Caco-2 (cell line): ENCODE measurements at regions not wholly inside any gene's neighbourhood (a gene's known extent, or its start where the extent isn't known, plus 50 kb on each side); places are given as distances from the start of the nearest gene placed in this dataset.

Experiments used
- BruUV-seq: library from RNA; stranded (reverse); fragments of 400-500 nt; replicated peaks from 2 replicates; lab custom pipeline; 2021; lab: Mats Ljungman, UMichigan
- CTCF ChIA-PET: fragments of 300-600 bp; sonication (Branson Sonifier 250); formaldehyde crosslinking; loops from one replicate; lab custom pipeline; 2022; ENCODE audit warnings: antibody characterized with exemption; lab: Charles Lee
- POLR2A ChIA-PET: fragments of 300-600 bp; sonication (Branson Sonifier 250); formaldehyde crosslinking; loops from one replicate; lab custom pipeline; 2022; ENCODE audit warnings: antibody characterized with exemption; lab: Charles Lee
- DNase-seq, 2 experiments: peaks; one replicate each; pipeline versions ENCODE4 v3.0.0 to v3.0.0-alpha.2; 2020 to 2022
- H3K27me3 ChIP-seq: replicated peaks from 2 replicates; pipeline ENCODE4 v1.6.0; 2011; ENCODE audit warnings: low read length; ENCODE audit not compliant: control insufficient read depth, insufficient read depth
- H3K36me3 ChIP-seq: 2 replicates; pipeline ENCODE4 v1.5.1; 2011; ENCODE audit warnings: low read length; ENCODE audit not compliant: control insufficient read depth, insufficient read depth
- H3K4me1 ChIP-seq: fragments of 250-450 bp; sonication (Bioruptor Pico); 2 replicates; pipeline ENCODE4 v1.5.1; 2020; ENCODE audit warnings: mild to moderate bottlenecking
- H3K4me3 ChIP-seq: 2 replicates; pipeline ENCODE4 v1.5.1; 2011; ENCODE audit warnings: low read depth, mild to moderate bottlenecking, control low read depth, low read length
- H3K9me3 ChIP-seq: fragments of 250-450 bp; sonication (Bioruptor Pico); 2 replicates; pipeline ENCODE4 v1.5.1; 2020; ENCODE audit warnings: mild to moderate bottlenecking, moderate library complexity
- H3K27ac Mint-ChIP-seq: one replicate; pipeline ENCODE4 v1.8.0; 2022; ENCODE audit warnings: mixed read lengths; ENCODE audit not compliant: unreplicated experiment
- H3K27me3 Mint-ChIP-seq: one replicate; pipeline ENCODE4 v1.8.0; 2022; ENCODE audit warnings: mixed read lengths; ENCODE audit not compliant: insufficient read depth, unreplicated experiment
- H3K36me3 Mint-ChIP-seq: one replicate; pipeline ENCODE4 v1.8.0; 2022; ENCODE audit warnings: mild to moderate bottlenecking, mixed read lengths; ENCODE audit not compliant: insufficient read depth, unreplicated experiment
- H3K4me1 Mint-ChIP-seq: one replicate; pipeline ENCODE4 v1.8.0; 2022; ENCODE audit warnings: low read depth, mixed read lengths; ENCODE audit not compliant: unreplicated experiment
- H3K4me3 Mint-ChIP-seq: one replicate; pipeline ENCODE4 v1.8.0; 2022; ENCODE audit warnings: mild to moderate bottlenecking, moderate library complexity, mixed read lengths; ENCODE audit not compliant: unreplicated experiment
- H3K9me3 Mint-ChIP-seq: one replicate; pipeline ENCODE4 v1.8.0; 2022; ENCODE audit warnings: mixed read lengths; ENCODE audit not compliant: unreplicated experiment
- intact Hi-C: fragments of 100-400 bp; cut with micrococcal nuclease; formaldehyde crosslinking; loops from one replicate; pipeline ENCODE4 v1.10.0; 2022; ENCODE audit not compliant: unreplicated experiment
- TF ChIP-seq, protein P1 (sequence below), 2 experiments: fragments of 200-600 bp in 1 of 2; IDR thresholded peaks; 1 replicate in 1 of 2; 2 replicates in 1 of 2; pipeline versions ENCODE4 v1.5.1 to v1.8.0; 2011 to 2022; ENCODE audit warnings: antibody characterized with exemption in 1 of 2, control low read depth in 1 of 2, inconsistent platforms in 1 of 2, low read depth in 1 of 2, low read length in 1 of 2, mild to moderate bottlenecking in 1 of 2, moderate library complexity in 1 of 2; ENCODE audit not compliant: insufficient read depth in 1 of 2, severe bottlenecking in 1 of 2, unreplicated experiment in 1 of 2

DNA sequence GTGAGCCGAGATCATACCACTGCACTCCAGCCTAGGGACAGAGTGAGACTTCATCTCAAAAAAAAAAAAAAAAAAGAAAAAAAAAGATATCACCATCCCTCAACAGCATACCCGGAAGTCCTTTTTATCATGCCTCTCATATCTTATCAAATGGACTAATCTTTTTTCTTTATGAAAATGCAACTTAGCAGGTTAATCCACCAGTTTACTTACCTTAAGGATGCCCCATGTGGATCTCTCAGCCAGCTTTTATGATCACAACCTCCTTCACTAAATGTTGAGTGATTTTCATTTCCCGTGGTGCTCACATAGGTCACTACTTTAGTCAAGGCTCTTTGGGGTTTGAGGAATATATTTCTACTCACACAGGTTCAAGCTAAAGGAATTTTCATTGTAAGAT lies 248.8 kb upstream of the TBX3 start:
- CTCF ChIA-PET, result no interaction called here

DNA sequence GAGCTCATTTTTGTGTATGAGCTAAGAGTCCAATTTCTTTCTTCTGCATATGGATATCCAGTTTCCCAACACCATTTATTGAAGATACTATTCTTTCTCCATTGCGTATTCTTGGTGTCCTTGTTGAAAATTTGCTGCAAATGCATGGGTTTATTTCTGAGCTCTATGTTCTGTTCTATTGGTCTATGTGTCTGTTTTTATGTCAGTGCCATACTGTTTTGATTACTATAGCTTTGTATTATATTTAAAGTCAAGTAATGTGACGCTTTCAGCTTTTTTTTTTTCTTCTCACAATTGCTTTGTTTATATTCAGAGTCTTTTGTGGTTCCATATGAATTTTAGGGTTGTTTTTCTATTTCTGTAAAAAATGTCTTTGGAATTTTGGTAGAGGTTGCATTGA lies 247.1 kb upstream of the TBX3 start:
- H3K4me3 ChIP-seq, result no peak overlapping the region
- DNase-seq, result no peak
- no peaks in the 10 kb centered on the region for H3K27me3 ChIP-seq
- intact Hi-C loops, result no loop called here
- BruUV-seq, result no TSS peak
- Mint-ChIP-seq H3K4me1 (peaks cover 7% of the 10 kb centered on the region), H3K27me3 (no peaks in the 10 kb centered on the region), H3K9me3 (peaks cover 22% of the 10 kb centered on the region), H3K36me3 (no peaks in the 10 kb centered on the region), H3K27ac (no peak overlapping the region), H3K4me3 (no peak overlapping the region)
- POLR2A ChIA-PET, result no interaction called here
- no peaks in the 10 kb centered on the region for H3K36me3 ChIP-seq
- peaks cover 8% of the 10 kb centered on the region; the same call in 1 of the 2 replicates for H3K9me3 ChIP-seq
- peaks cover 20% of the 10 kb centered on the region for H3K4me1 ChIP-seq
- CTCF ChIA-PET, result no interaction called here
- TF ChIP-seq, protein P1, sequence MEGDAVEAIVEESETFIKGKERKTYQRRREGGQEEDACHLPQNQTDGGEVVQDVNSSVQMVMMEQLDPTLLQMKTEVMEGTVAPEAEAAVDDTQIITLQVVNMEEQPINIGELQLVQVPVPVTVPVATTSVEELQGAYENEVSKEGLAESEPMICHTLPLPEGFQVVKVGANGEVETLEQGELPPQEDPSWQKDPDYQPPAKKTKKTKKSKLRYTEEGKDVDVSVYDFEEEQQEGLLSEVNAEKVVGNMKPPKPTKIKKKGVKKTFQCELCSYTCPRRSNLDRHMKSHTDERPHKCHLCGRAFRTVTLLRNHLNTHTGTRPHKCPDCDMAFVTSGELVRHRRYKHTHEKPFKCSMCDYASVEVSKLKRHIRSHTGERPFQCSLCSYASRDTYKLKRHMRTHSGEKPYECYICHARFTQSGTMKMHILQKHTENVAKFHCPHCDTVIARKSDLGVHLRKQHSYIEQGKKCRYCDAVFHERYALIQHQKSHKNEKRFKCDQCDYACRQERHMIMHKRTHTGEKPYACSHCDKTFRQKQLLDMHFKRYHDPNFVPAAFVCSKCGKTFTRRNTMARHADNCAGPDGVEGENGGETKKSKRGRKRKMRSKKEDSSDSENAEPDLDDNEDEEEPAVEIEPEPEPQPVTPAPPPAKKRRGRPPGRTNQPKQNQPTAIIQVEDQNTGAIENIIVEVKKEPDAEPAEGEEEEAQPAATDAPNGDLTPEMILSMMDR (IDR thresholded peaks at IDR 0.05; ENCODE audit: insufficient read depth in 1 of 2, low read depth in 1 of 2, low read length in 1 of 2, severe bottlenecking in 1 of 2, unreplicated experiment in 1 of 2), result no peak

More for the DNA sequence above, 248.8 kb upstream of the TBX3 start:
- Histone ChIP-seq H3K27me3 (no peaks in the 10 kb centered on the region), H3K36me3 (no peaks in the 10 kb centered on the region), H3K4me1 (peaks cover 20% of the 10 kb centered on the region), H3K9me3 (peaks cover 8% of the 10 kb centered on the region; the same call in 1 of the 2 replicates), H3K4me3 (no peak overlapping the region)
- DNase-seq, result no peak
- TSS peak; percentile 47 for BruUV-seq
- Mint-ChIP-seq H3K9me3 (peaks cover 22% of the 10 kb centered on the region), H3K4me1 (peaks cover 7% of the 10 kb centered on the region), H3K27me3 (no peaks in the 10 kb centered on the region), H3K4me3 (no peak overlapping the region), H3K36me3 (no peaks in the 10 kb centered on the region), H3K27ac (peak overlapping the region; percentile 36)
- POLR2A ChIA-PET, result no interaction called here
- intact Hi-C loops, result no loop called here
- TF ChIP-seq, protein P1 (IDR thresholded peaks at IDR 0.05; ENCODE audit: insufficient read depth in 1 of 2, low read depth in 1 of 2, low read length in 1 of 2, severe bottlenecking in 1 of 2, unreplicated experiment in 1 of 2), result no peak

DNA sequence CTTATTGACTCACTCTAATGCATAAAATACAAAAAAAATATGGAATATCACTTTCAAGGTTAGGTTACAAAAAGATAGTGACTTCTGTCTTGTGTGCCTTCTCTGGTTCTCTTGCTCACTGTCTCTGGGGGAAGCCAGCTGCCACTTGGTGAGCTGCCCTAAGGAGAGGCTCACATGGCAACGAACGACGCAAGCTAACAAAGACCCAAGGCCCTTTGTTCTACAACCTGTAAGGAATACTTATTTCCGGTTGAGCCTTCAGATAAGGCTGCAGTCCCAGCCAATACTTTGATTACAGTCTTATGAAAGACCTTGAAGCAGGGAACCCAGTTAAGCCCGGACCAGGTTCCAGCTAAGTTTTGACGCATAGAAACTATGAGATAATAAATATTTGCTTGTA lies 242.4 kb upstream of the TBX3 start:
- H3K4me3 Mint-ChIP-seq, result no peak overlapping the region
- peaks cover 18% of the 10 kb centered on the region for H3K9me3 Mint-ChIP-seq
- no peaks in the 10 kb centered on the region for H3K4me1 ChIP-seq
- H3K27me3 Mint-ChIP-seq, result no peaks in the 10 kb centered on the region
- no peak for DNase-seq
- H3K36me3 Mint-ChIP-seq, result no peaks in the 10 kb centered on the region
- no peak overlapping the region for H3K4me3 ChIP-seq
- no peak overlapping the region for H3K27ac Mint-ChIP-seq
- no peaks in the 10 kb centered on the region for H3K27me3 ChIP-seq
- H3K9me3 ChIP-seq, result peaks cover 7% of the 10 kb centered on the region; the same call in 1 of the 2 replicates
- TF ChIP-seq, protein P1 (IDR thresholded peaks at IDR 0.05; ENCODE audit: insufficient read depth in 1 of 2, low read depth in 1 of 2, low read length in 1 of 2, severe bottlenecking in 1 of 2, unreplicated experiment in 1 of 2), result no peak
- no peaks in the 10 kb centered on the region for H3K4me1 Mint-ChIP-seq
- ChIA-PET POLR2A (no interaction called here), CTCF (no interaction called here)
- intact Hi-C loops, result no loop called here
- BruUV-seq, result no TSS peak
- no peaks in the 10 kb centered on the region for H3K36me3 ChIP-seq
